ENCODE measurements at regions not wholly inside any gene's neighbourhood (a gene's known extent, or its start where the extent isn't known, plus 50 kb on each side); places are given as distances from the start of the nearest gene placed in this dataset.

DNA sequence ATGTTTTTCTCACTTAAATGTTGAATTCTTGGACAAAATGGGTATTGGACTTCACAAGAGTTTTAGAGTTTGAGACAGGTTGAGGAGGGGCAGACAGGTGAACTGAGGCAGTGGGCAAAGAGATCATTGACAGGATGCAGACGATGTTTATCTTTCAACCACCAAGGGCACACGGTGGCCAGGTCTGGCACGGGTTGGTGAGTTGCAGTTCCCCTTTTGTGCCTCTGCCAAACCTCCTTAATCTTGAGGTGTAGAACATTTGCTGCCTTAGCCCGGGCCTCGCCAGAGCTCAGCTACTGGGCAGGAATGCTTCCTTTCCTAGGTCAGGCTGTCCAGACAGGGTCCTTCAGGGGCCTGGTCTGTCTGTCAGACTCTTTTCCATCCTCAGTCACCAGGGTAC lies 567.4 kb upstream of the SOX9 start:
- no peaks in the 10 kb centered on the region for H3K9me3 Mint-ChIP-seq (ENCODE audit: unreplicated experiment)
- H3K27ac Mint-ChIP-seq (ENCODE audit: low read depth, unreplicated experiment) = no peak overlapping the region
- intact Hi-C loops (cut with micrococcal nuclease) = no loop called here
- no peak overlapping the region for H3K4me3 Mint-ChIP-seq (ENCODE audit: unreplicated experiment)
- no TSS peak for BruUV-seq (replicated peaks)
- TF ChIP-seq, protein P1, sequence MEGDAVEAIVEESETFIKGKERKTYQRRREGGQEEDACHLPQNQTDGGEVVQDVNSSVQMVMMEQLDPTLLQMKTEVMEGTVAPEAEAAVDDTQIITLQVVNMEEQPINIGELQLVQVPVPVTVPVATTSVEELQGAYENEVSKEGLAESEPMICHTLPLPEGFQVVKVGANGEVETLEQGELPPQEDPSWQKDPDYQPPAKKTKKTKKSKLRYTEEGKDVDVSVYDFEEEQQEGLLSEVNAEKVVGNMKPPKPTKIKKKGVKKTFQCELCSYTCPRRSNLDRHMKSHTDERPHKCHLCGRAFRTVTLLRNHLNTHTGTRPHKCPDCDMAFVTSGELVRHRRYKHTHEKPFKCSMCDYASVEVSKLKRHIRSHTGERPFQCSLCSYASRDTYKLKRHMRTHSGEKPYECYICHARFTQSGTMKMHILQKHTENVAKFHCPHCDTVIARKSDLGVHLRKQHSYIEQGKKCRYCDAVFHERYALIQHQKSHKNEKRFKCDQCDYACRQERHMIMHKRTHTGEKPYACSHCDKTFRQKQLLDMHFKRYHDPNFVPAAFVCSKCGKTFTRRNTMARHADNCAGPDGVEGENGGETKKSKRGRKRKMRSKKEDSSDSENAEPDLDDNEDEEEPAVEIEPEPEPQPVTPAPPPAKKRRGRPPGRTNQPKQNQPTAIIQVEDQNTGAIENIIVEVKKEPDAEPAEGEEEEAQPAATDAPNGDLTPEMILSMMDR (IDR thresholded peaks at IDR 0.05; ENCODE audit: unreplicated experiment) = no peak
- peaks cover 5% of the 10 kb centered on the region for H3K4me1 Mint-ChIP-seq (ENCODE audit: insufficient read depth, unreplicated experiment)
- CTCF ChIA-PET = no interaction called here
- POLR2A ChIA-PET = interaction anchor here (0.9 to 1.2 kb wide), 3 partner anchors 11 to 73 kb away, joined by 3 read pairs; no protein-coding TSS in a partner anchor
- H3K36me3 Mint-ChIP-seq (ENCODE audit: insufficient read depth, unreplicated experiment) = no peaks in the 10 kb centered on the region
- no peaks in the 10 kb centered on the region for H3K27me3 Mint-ChIP-seq (ENCODE audit: insufficient read depth, unreplicated experiment)
- no peak for DNase-seq (ENCODE audit: unreplicated experiment)

DNA sequence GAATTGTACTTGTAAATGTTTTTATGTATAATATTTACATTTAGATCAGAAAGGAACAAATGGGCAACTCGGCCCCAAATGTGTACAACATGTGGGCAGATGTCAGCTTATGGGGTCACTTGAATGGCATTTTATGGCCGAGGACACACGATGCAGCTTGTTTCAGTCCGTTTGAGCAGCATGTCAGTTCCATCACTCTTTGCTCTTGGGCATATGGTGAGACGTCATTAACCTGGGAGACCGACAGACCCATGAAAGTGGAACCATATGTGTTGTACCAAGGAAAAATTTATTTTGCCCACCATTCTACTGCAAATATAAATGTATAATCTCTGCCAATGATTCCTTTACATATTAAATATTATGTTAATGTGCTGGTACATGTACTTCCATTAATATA lies 561.9 kb upstream of the SOX9 start:
- intact Hi-C loops (cut with micrococcal nuclease) = no loop called here
- ChIA-PET CTCF (no interaction called here), POLR2A (no interaction called here)
- no TSS peak for BruUV-seq (replicated peaks)
- Mint-ChIP-seq H3K27ac (ENCODE audit: low read depth, unreplicated experiment) (no peak overlapping the region), H3K27me3 (ENCODE audit: insufficient read depth, unreplicated experiment) (no peaks in the 10 kb centered on the region), H3K9me3 (ENCODE audit: unreplicated experiment) (no peaks in the 10 kb centered on the region), H3K4me1 (ENCODE audit: insufficient read depth, unreplicated experiment) (no peaks in the 10 kb centered on the region), H3K4me3 (ENCODE audit: unreplicated experiment) (no peak overlapping the region), H3K36me3 (ENCODE audit: insufficient read depth, unreplicated experiment) (no peaks in the 10 kb centered on the region)
- TF ChIP-seq, protein P1 (IDR thresholded peaks at IDR 0.05; ENCODE audit: unreplicated experiment) = no peak
- DNase-seq (ENCODE audit: unreplicated experiment) = no peak

DNA sequence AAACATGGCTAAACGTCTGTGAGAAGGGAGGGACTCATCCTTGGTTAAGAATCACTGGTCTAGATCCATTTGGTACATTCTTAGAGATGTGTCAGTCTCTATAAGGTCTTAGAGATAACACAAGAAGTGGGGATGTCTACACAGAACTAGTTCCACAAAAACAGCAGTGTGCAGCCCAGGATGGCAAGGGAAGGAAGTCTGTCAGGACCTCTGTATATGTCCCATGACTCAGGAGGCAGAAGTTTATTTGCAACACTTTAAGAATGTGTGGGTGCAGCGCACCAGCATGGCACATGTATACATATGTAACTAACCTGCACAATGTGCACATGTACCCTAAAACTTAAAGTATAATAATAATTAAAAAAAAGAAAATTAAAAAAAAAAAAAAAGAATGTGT lies 548.5 kb upstream of the SOX9 start:
- TF ChIP-seq, protein P1 (IDR thresholded peaks at IDR 0.05; ENCODE audit: unreplicated experiment) = no peak
- ChIA-PET POLR2A (no interaction called here), CTCF (no interaction called here)
- Mint-ChIP-seq H3K4me3 (ENCODE audit: unreplicated experiment) (no peak overlapping the region), H3K27me3 (ENCODE audit: insufficient read depth, unreplicated experiment) (no peaks in the 10 kb centered on the region), H3K27ac (ENCODE audit: low read depth, unreplicated experiment) (no peak overlapping the region), H3K36me3 (ENCODE audit: insufficient read depth, unreplicated experiment) (no peaks in the 10 kb centered on the region), H3K4me1 (ENCODE audit: insufficient read depth, unreplicated experiment) (no peaks in the 10 kb centered on the region), H3K9me3 (ENCODE audit: unreplicated experiment) (no peaks in the 10 kb centered on the region)
- no peak for DNase-seq (ENCODE audit: unreplicated experiment)
- BruUV-seq (replicated peaks) = no TSS peak
- intact Hi-C loops (cut with micrococcal nuclease) = no loop called here

DNA sequence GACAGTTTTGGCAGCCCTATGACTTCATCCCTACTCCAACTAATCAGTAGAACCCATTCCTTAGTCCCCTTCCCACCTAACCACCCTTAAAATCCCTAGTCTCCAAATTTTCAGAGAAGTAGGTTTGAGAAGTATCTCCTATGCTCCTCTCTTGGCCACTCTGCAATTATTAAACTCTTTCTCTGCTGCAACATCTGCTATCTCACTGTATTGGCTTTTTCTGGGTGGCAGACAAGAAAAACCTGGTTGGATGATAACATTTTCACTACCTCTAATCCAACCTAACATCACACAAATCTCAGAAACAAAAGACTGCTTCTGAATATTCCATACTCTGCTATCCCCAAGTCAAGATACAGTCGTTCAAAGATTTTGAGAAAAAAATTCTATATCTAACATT lies 542.4 kb upstream of the SOX9 start:
- intact Hi-C loops (cut with micrococcal nuclease) = no loop called here
- no TSS peak for BruUV-seq (replicated peaks)
- ChIA-PET POLR2A (interaction anchor here (0.9 kb wide), 1 partner anchor 56 kb away, joined by 4 read pairs; no protein-coding TSS in a partner anchor), CTCF (interaction anchor here (0.8 kb wide), 1 partner anchor 168 kb away, joined by 3 read pairs; no protein-coding TSS in a partner anchor)
- no peaks in the 10 kb centered on the region for H3K4me1 Mint-ChIP-seq (ENCODE audit: insufficient read depth, unreplicated experiment)
- DNase-seq (ENCODE audit: unreplicated experiment) = no peak
- H3K4me3 Mint-ChIP-seq (ENCODE audit: unreplicated experiment) = no peak overlapping the region
- H3K9me3 Mint-ChIP-seq (ENCODE audit: unreplicated experiment) = peaks cover 6% of the 10 kb centered on the region
- no peaks in the 10 kb centered on the region for H3K36me3 Mint-ChIP-seq (ENCODE audit: insufficient read depth, unreplicated experiment)
- H3K27ac Mint-ChIP-seq (ENCODE audit: low read depth, unreplicated experiment) = no peak overlapping the region
- H3K27me3 Mint-ChIP-seq (ENCODE audit: insufficient read depth, unreplicated experiment) = no peaks in the 10 kb centered on the region
- TF ChIP-seq, protein P1 (IDR thresholded peaks at IDR 0.05; ENCODE audit: unreplicated experiment) = no peak

Measured in MCF 10A (cell line).